Erythroblast (primary cell): ENCODE measurements at regions not wholly inside any gene's neighbourhood (a gene's known extent, or its start where the extent isn't known, plus 50 kb on each side); places are given as distances from the start of the nearest gene placed in this dataset.

Experiments
- DNase-seq, 2 experiments: peaks; one replicate each; lab custom pipeline; 2025; lab: John Stamatoyannopoulos, UW
- GATA1 ChIP-seq: IDR thresholded peaks from 2 replicates; pipeline ENCODE4 v1.6.1; 2011; ENCODE audit warnings: low read depth, mild to moderate bottlenecking, control low read depth, low read length, moderate library complexity
- POLR2A ChIP-seq: IDR thresholded peaks from 2 replicates; pipeline ENCODE4 v1.6.1; 2011; ENCODE audit warnings: mild to moderate bottlenecking, low read length

GRCh38 chr12:92582475-92582874 is 120.3 kb upstream of the PLEKHG7 start:
- DNase-seq, result no peak
- no peak for TF ChIP-seq POLR2A

GRCh38 chr12:92581604-92582003 is 121.2 kb upstream of the PLEKHG7 start:
- no peak for DNase-seq
- TF ChIP-seq GATA1 (no peak), POLR2A (no peak)

GRCh38 chr12:92574911-92575570 is 127.7 kb upstream of the PLEKHG7 start:
- no peak for TF ChIP-seq GATA1
- no peak for TF ChIP-seq POLR2A

GRCh38 chr12:92574051-92574783 is 128.6 kb upstream of the PLEKHG7 start:
- TF ChIP-seq GATA1 (no peak), POLR2A (no peak)
- peak in 1 of 2 experiments; percentile 3 for DNase-seq

More at GRCh38 chr12:92574911-92575570, 127.7 kb upstream of the PLEKHG7 start:
- DNase-seq, result no peak

DNA sequence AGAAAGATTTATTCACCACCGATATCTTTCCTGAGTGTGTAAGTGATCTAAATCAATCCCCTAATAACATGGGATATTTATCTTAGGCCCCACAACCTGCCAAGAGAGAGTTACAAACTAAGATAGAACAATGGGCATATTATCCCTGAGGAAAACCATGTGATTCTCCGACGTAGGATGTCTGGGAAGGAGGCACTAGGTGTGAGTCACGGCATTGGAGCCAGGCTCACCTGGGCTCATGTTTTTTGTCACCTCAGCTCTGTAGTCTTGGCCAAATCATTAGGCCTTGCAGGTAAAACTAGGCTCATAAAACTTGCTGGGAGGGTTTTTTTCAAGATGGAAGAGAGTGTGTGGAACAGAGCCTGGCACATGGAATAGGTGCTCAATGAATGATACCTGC is 129.7 kb upstream of the PLEKHG7 start:
- TF ChIP-seq POLR2A, result no peak

GRCh38 chr12:92571844-92572543 is 130.8 kb upstream of the PLEKHG7 start:
- no peak for DNase-seq
- no peak for TF ChIP-seq GATA1
- TF ChIP-seq POLR2A, result no peak

More for the DNA sequence above, 129.7 kb upstream of the PLEKHG7 start:
- DNase-seq, result no peak

DNA sequence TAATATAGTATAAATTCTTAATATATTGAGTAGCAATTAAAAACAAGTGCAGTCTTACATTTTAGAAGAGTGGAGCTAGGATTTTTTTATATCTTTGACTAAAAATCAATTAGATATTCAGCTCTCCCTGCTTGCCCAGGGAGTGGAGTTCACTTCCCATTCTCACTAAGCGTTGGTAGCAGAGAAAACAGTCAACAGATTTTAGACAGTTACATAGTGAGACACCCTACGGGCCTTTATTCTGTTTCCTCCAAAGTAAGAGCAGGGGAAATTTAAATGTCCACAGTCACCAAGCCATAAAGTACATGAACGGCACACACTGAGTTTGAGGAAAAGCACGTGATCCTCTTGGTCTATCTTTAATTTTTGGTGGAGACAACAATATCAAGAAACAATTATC is 131.6 kb upstream of the PLEKHG7 start:
- TF ChIP-seq GATA1, result no peak
- no peak for TF ChIP-seq POLR2A
- no peak for DNase-seq

DNA sequence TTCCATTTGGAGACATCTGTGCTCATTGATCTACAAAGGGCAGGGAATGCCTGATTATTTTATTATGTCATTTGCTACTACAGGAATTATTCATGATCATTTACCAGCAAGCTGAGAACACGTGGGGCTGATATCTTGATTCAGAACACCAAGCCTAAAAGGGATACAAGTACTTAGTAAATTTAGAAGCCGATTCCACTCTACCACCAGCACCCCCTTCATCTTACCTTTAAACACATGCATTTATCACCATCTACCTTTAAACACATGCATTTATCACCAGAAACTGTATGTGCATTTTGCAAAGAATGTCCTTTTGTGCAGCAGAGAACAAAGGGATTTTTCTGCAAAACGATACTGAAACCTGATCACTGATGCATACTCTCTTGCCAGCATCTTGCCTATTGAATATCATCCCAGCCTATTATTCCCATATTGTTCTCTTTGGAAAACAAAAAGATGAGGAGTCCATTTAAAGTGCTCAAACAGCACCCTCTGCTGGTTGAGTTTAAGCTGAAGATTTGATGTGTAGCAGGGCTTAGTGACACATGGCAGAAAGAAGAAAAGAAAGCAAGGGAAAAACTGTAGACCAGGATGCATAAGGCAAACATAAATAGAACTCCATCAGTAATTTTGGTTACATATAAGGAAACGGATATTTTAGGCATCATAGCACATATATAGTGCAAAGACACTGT is 132.6 kb upstream of the PLEKHG7 start:
- no peak for TF ChIP-seq GATA1
- no peak for TF ChIP-seq POLR2A
- peak; percentile 61 to 80 for DNase-seq

GRCh38 chr12:92568691-92569090 is 134.1 kb upstream of the PLEKHG7 start:
- DNase-seq, result no peak
- TF ChIP-seq GATA1 (no peak), POLR2A (no peak)

DNA sequence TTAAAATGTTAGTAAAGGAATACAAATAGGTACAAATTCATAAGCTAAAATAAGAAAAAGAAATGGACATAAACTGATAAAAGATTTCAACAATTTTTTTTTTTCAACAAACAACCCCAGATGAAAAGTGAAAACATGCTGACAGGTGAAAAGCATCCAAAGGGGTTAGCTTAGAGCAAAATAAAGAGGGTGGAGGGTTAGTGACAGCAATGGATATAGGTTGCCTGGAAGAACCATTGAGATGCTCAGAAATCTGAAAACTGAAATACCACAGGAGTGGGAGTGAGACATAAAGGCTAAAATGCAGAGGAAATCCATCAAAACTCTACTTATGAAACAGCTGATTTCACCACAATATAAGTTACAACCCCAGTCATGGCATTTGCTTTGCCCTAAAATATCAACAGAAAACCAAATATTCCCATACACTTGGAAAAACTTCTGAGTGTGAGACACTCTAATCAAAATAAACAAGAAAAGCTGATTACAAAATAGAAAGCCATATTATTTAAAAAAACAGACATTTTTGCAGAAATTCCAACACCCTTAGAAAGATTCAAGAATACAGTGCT is 136.3 kb upstream of the PLEKHG7 start:
- no peak for TF ChIP-seq GATA1
- TF ChIP-seq POLR2A, result no peak
- DNase-seq, result no peak

DNA sequence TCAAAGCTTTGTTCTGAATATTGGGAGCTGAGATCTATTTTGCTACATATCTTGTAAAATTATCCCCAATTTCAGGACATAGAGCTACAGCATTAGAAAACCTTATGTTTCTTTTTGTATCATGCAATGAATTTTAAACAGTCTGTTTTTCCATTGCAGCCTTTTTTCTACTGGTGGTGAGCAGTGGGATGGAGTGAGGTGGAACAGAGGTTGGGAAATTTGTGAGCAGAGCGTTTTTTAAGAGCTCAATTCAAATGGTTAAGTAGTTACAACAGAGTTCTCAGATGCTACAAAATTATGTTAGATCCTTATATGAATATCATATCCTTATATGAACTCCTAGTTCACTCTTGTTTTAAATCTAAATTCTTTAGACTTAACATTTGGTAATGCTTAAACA is 139.0 kb upstream of the PLEKHG7 start:
- TF ChIP-seq GATA1, result no peak
- no peak for TF ChIP-seq POLR2A
- no peak for DNase-seq

- no peak for DNase-seq
- TF ChIP-seq POLR2A (no peak), GATA1 (no peak)
Measured at GRCh38 chr12:92562063-92562734, 140.6 kb upstream of the PLEKHG7 start.

DNA sequence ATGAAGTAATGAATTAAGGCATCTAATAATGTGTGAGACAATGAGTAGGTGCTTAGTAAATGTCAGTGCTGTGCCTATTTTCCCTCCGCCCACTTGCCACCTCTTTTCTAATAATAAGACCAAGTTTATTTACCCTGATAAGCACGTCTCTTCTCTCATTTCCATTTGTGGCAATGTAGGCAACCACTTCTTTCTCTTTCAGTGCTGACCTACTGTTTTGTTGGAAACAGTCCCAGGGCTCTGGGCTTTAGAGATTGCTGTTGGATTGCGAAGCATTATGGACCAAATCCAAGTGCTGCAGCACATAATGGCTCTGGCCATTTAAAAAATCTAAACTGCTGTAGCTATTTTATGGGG is 141.3 kb upstream of the PLEKHG7 start:
- TF ChIP-seq GATA1, result no peak
- no peak for TF ChIP-seq POLR2A

More for the DNA sequence above, 141.3 kb upstream of the PLEKHG7 start:
- peak; percentile 28 to 53 for DNase-seq
